Activated effector memory CD4-positive, alpha-beta T cell treated with anti-CD3 and anti-CD28 coated beads, Interleukin-2, amount 50 U/mL, for 16 hours (primary cell): ENCODE measurements at regions not wholly inside any gene's neighbourhood (a gene's known extent, or its start where the extent isn't known, plus 50 kb on each side); places are given as distances from the start of the nearest gene placed in this dataset.

ENCODE experiments used
- DNase-seq: peaks from one replicate; pipeline ENCODE4 v3.0.0-alpha.2; 2020

GRCh38 chr17:17398188-17398942 is 78.4 kb upstream of the MED9 start:
- DNase-seq = no peak

GRCh38 chr17:17398943-17399926 is 77.6 kb upstream of the MED9 start:
- DNase-seq = no peak

- no peak for DNase-seq
Observed at GRCh38 chr17:17400070-17400469, 76.7 kb upstream of the MED9 start.

GRCh38 chr17:17400566-17401184 is 76.1 kb upstream of the MED9 start:
- DNase-seq = no peak

- DNase-seq = no peak
Observed at GRCh38 chr17:17401271-17401781, 75.5 kb upstream of the MED9 start.

GRCh38 chr17:17402558-17402957 is 74.2 kb upstream of the MED9 start:
- DNase-seq = no peak

- DNase-seq = no peak
Observed at GRCh38 chr17:17403065-17403464, 73.7 kb upstream of the MED9 start.

DNA sequence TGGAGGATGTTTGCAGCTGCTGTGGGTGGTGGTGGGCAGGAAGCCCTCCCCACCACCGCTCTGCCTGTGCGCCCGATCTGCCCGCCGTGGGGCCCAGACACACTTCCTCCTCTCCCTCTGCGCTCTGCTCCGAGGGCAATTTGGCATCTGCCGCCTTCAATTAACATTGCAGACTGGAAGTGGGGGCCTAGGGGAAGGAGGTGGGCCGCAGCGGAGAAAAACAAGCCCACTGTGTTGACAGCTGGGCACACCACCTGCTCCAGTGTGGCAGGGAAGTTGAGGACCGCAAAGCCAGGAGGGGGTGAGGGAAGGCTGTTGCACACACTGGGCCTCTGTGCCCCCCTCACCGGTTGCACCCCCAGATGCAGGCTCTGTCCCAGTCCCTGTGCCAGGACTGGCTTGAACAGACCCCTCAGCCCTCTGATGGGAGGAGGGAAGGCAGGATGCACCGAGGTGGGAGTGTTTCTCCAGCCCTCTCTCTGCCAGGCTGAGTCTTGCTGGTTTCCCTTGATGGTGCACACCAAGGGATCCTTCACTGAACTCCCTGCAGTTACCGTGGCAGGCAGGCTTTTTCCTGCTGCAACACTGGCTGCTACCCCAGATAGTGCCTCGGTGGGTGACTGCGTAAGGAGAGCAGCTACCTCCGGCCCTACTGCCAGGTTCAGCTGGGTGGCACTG is 72.8 kb upstream of the MED9 start:
- DNase-seq = peak; percentile 77

GRCh38 chr17:17405673-17406072 is 71.1 kb upstream of the MED9 start:
- no peak for DNase-seq

- DNase-seq = no peak
Observed at GRCh38 chr17:17406225-17406624, 70.6 kb upstream of the MED9 start.

- no peak for DNase-seq
Observed at GRCh38 chr17:17408236-17408794, 68.5 kb upstream of the MED9 start.

DNA sequence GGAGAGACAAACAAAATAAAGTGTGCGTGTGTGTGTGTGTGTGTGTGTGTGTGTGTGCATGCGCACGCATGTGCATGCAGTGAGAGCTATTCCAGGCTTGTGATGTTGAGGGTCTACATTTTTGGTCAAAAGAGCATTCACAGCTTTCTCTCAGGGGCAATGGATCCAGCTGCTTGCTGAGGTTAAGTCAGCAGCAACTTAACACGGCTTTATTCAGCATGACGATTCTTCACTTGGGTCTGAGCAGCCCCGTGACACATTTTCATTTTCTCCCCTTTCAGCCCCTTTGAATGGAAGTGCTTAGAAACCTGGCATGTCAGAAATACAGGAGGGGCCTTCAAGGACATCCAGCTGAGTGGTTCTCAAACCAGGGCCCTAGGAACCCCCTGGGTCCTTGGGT is 66.4 kb upstream of the MED9 start:
- DNase-seq = no peak

- DNase-seq = no peak
Observed at GRCh38 chr17:17411692-17412091, 65.1 kb upstream of the MED9 start.

DNA sequence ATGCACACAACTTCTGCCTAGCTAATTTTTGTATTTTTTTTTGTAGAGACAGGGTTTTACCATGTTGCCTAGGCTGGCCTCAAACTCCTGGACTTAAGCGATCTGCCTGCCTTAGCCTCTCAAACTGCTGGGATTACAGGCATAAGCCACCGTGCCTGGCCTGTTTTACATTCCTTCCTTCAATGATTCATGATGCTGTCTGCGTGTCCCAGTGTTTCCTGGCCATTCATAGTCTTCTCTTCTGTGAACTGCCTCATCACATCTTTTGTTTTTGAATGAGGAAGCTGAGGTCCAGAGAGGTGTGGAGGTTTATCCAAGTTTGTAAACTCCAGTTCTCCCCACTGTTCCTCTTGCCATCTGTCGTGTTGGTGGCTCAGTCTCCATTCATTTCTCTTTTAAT is 64.5 kb upstream of the MED9 start:
- no peak for DNase-seq

GRCh38 chr17:17413215-17413792 is 63.5 kb upstream of the MED9 start:
- no peak for DNase-seq

DNA sequence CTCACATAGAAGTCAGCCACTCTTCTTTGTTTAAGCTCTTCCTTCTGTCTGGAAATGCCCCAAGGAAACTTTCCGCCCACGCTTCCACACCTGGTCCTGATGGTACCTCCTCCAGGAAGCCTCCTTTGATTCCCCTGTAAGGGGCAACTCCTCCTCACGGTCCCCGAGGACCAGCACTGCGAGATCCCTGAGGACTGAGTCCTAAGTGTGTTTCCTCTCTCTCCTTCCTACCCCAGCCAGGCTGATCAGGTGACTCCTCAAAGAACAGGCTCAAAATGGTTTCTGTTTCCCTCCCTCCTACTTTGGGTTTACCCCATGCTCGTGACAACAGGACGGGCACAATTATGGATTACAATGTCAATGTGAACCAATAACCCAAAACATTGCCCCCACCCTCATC is 63.0 kb upstream of the MED9 start:
- DNase-seq = no peak

DNA sequence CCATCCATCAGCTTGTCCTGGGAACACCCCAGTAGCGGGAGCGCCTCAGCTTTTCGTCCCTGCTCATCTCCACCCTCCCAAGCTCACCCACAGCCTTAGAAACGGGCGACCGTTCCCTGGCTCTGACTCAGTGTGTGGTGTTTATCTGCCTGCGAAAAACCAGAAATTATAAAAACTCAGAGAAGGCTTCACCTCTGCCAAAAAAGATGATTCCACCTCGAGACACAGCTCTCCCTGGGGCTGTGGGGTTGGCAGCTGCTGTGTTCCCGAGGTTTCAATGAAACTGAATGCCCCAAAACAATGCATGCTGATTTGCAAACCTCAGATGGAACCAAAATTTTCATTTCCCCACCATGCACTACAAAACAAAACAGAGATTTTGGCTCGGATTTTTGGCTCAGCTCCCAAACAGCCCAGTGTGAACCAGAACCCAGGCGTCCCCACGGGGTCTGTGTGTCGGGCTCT is 62.4 kb upstream of the MED9 start:
- DNase-seq = no peak

DNA sequence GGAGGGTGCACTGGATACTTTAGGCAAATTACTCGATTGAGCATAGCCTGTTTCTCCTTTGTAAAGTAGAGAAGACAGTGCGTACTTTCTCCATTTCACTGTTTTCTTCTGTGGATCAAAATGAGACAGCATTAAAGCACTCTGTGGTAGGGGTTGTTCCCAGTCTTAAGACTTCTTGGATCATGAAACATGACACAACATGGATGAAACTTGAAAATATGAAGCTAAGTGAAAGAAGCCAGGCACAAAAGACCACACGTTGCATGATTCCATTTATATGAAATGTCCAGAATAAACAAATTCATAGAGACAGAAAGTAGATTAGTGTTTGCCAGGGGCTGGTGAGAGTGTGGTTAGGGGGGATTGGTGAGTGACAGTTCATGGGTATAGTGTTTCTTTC is 61.8 kb upstream of the MED9 start:
- no peak for DNase-seq

DNA sequence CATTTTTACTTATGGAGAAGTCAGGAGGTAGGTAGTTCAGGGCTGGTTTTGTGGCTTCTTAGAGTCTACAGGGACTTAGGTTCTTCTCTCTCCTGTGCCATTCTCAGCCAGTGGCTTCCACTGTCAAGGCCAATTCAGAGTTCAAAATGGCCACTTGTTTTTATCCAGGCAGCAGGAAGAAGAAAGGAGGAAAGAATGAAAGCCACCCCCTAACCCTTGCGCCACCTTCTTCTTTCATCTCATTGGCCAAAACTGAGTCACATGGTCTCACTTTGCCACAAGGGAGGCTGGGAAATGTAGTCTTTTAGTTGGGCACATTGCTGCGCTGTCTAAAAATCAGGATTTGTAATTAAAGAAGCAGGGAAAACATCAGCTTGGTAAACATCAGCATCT is 60.8 kb upstream of the MED9 start:
- DNase-seq = no peak

GRCh38 chr17:17416400-17417360 is 60.1 kb upstream of the MED9 start:
- DNase-seq = no peak

DNA sequence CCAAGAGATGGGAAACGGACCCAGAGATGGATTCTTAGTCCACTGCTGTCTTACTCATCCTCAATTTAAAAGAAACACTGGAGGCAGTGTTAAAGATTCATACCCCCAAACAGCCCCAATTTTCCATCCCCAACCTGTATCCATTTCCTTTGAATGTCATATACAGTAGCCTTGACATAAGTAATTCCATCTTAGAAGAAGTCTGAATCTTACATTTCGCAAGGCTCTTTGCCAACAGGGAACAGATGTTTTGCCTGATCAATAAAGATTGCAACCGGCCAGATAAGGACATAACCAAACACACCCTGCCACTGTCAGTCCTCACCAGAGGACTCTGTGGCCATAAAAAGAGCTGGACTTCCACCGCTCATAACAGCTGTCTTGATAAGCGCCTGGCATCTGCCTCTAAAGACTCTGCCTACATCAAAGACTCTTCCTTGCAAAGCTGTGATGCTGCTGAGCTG is 59.0 kb upstream of the MED9 start:
- no peak for DNase-seq
